ENCODE measurements at regions not wholly inside any gene's neighbourhood (a gene's known extent, or its start where the extent isn't known, plus 50 kb on each side); places are given as distances from the start of the nearest gene placed in this dataset.

GRCh38 chr1:82788660-82789059, 987.9 kb downstream of the ADGRL2 start:
- Histone ChIP-seq H3K27me3 (no peaks in the 10 kb centered on the region), H3K36me3 (no peaks in the 10 kb centered on the region), H3K4me3 (no peak overlapping the region), H3K27ac (no peak overlapping the region), H3K4me1 (no peaks in the 10 kb centered on the region), H3K9me3 (peaks cover 0 to 10% (median 7%) of the 10 kb centered on the region in 4 donors)
- TF ChIP-seq POLR2A (IDR thresholded peaks at IDR 0.05), result no peak
- TF ChIP-seq POLR2AphosphoS5 (IDR thresholded peaks at IDR 0.05), result no peak
- no peak for TF ChIP-seq CTCF (IDR thresholded peaks at IDR 0.05)
- TF ChIP-seq EP300 (IDR thresholded peaks at IDR 0.05), result no peak
- WGBS, 5 donors, result 75 to 90% (median 86%) methylated on average over 1 of the region's 1 CpG
- no peak for DNase-seq
- intact Hi-C loops (cut with DNase I; ENCODE audit: low total_unique reads), result no loop called here

DNA sequence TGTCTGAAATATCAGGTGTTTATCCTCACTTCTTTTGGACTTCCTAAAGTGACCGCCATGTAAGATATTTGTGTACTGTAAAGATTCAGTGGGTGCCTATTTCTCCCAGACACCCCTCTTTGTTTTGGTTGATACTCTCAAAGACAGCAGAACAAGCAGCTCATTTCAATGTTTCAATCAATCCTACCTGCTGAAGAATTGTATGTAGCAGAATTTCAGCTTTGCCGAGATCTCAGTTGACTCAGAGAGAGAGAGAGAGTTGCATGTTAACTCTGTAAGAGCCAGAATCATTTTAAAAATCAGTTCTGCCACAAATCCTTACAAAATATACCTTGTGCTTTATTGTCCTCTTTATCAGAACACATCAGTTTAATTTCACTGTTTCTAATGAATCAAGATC, 987.3 kb downstream of the ADGRL2 start:
- Histone ChIP-seq H3K4me1 (no peaks in the 10 kb centered on the region), H3K9me3 (peaks cover 0 to 10% (median 7%) of the 10 kb centered on the region in 4 donors), H3K27ac (no peak overlapping the region), H3K27me3 (no peaks in the 10 kb centered on the region), H3K4me3 (no peak overlapping the region), H3K36me3 (no peaks in the 10 kb centered on the region)
- no peak for DNase-seq
- intact Hi-C loops (cut with DNase I; ENCODE audit: low total_unique reads), result no loop called here
- TF ChIP-seq CTCF (IDR thresholded peaks at IDR 0.05) (no peak), EP300 (IDR thresholded peaks at IDR 0.05) (no peak), POLR2AphosphoS5 (IDR thresholded peaks at IDR 0.05) (no peak), POLR2A (IDR thresholded peaks at IDR 0.05) (no peak)
- 54 to 65% (median 57%) methylated on average over 2 of the region's 2 CpGs for WGBS, 5 donors

- peaks cover 0 to 10% (median 7%) of the 10 kb centered on the region in 4 donors for H3K9me3 ChIP-seq
- no peak for TF ChIP-seq EP300 (IDR thresholded peaks at IDR 0.05)
- H3K4me3 ChIP-seq, result no peak overlapping the region
- WGBS, 5 donors, result 65 to 81% (median 67%) methylated on average over 1 of the region's 1 CpG
- intact Hi-C loops (cut with DNase I; ENCODE audit: low total_unique reads), result no loop called here
- no peaks in the 10 kb centered on the region for H3K27me3 ChIP-seq
- H3K36me3 ChIP-seq, result no peaks in the 10 kb centered on the region
- H3K27ac ChIP-seq, result no peak overlapping the region
- no peaks in the 10 kb centered on the region for H3K4me1 ChIP-seq
- DNase-seq, result no peak
Measured at GRCh38 chr1:82786883-82787282, 986.1 kb downstream of the ADGRL2 start.

- Histone ChIP-seq H3K27ac (no peak overlapping the region), H3K36me3 (no peaks in the 10 kb centered on the region), H3K4me3 (no peak overlapping the region), H3K27me3 (no peaks in the 10 kb centered on the region), H3K4me1 (no peaks in the 10 kb centered on the region), H3K9me3 (peaks cover 0 to 2% (median 1%) of the 10 kb centered on the region in 4 donors)
- TF ChIP-seq POLR2A (IDR thresholded peaks at IDR 0.05), result no peak
- TF ChIP-seq EP300 (IDR thresholded peaks at IDR 0.05), result no peak
- no peak for TF ChIP-seq POLR2AphosphoS5 (IDR thresholded peaks at IDR 0.05)
- no peak for TF ChIP-seq CTCF (IDR thresholded peaks at IDR 0.05)
- intact Hi-C loops (cut with DNase I; ENCODE audit: low total_unique reads), result no loop called here
- no peak for DNase-seq
- 0 to 96% (median 79%) methylated on average over 1 of the region's 1 CpG for WGBS, 5 donors
Measured at GRCh38 chr1:82785268-82785790, 984.6 kb downstream of the ADGRL2 start.

GRCh38 chr1:82783044-82783443, 982.3 kb downstream of the ADGRL2 start:
- no peak for TF ChIP-seq POLR2AphosphoS5 (IDR thresholded peaks at IDR 0.05)
- WGBS, 5 donors, result 82 to 87% (median 85%) methylated on average over 5 of the region's 5 CpGs
- no peaks in the 10 kb centered on the region for H3K36me3 ChIP-seq
- intact Hi-C loops (cut with DNase I; ENCODE audit: low total_unique reads), result no loop called here
- no peaks in the 10 kb centered on the region for H3K9me3 ChIP-seq
- DNase-seq, result no peak
- H3K4me3 ChIP-seq, result no peak overlapping the region
- H3K4me1 ChIP-seq, result no peaks in the 10 kb centered on the region
- no peak overlapping the region for H3K27ac ChIP-seq
- no peaks in the 10 kb centered on the region for H3K27me3 ChIP-seq

Measured in stomach (tissue), 8 donors.